ENCODE measurements at regions not wholly inside any gene's neighbourhood (a gene's known extent, or its start where the extent isn't known, plus 50 kb on each side); places are given as distances from the start of the nearest gene placed in this dataset.
"Not testable (repeated sequence)": the region's sequence is repeated elsewhere in the genome, so short reads cannot be mapped to it uniquely, and the experiment has no call there.

DNA sequence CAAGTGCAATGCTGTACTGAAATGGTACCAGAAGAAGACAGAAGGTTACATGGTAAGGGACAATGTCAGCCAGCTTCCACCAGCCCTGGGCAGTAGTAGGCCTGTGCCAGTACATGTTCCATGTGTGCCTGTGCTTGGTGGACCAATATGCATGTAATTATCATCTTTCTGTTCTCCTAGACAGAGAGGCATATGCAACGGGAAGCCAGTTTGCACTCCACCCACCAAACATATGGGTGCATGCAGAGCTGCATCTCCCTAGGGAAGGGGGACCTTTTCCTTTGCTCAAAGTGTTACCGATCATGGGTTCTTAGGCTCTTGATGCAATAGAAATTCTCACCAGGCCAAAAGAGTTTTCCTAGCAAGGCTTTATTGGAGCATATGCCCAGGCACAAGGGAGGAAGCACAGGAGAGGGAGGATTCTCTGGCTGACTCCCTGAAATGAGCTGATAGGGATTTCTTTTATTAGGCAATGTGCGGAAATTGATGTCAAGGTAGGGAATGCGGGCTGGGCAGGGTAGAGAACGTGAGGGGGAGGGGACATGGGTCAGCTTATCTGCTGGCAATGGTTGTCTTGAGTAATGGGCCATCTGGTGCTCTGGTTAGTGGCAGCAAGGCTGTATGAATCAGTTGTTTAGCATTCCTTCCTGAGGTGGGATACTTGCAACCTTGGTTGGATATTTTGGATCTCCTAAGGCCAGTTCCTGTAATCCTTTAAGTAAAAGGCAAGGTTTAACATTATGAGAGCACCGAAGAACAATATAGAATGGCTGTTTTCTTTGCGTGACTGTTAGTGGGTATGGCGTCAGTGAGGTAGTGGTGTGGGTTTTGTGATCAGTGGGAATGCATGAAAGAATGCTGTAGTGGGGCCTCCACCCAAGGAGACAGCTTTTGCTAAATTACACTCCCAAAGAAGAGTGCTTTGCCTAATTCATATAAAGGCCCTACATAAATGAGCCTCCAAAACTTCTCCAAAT, 102.5 kb downstream of the CDRT15L2 start:
- DNase-seq (ENCODE audit: low read depth in 2 of 3, low spot score in 2 of 3), result not testable (repeated sequence)

DNA sequence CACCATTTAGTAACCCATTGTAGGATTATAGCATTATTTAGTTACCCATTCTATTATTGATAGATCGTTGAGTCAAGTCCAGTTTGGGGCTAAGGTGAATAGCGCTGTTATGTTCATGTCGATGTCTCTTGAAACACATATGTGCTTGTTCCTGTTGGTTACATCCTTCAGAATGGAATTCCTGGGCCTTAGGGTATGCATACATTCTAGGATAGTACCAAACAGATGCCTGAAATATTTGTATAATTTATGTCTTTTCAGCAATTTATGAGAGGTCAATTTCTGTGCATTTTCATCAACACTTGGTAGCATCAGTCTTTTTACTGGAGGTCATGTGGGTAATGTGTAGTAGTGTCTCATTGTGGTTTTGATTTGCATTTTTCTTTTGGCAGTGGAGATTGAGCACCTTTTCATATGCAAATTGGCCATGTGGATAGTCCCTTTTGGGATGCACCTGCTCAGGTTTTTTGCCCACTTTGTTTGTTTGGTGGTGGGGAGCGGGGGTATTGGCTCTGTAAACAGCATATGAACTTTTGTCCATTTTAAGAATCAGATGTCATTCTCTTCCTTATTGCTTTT, 104.2 kb downstream of the CDRT15L2 start:
- DNase-seq (ENCODE audit: low read depth in 2 of 3, low spot score in 2 of 3), result not testable (repeated sequence)

DNA sequence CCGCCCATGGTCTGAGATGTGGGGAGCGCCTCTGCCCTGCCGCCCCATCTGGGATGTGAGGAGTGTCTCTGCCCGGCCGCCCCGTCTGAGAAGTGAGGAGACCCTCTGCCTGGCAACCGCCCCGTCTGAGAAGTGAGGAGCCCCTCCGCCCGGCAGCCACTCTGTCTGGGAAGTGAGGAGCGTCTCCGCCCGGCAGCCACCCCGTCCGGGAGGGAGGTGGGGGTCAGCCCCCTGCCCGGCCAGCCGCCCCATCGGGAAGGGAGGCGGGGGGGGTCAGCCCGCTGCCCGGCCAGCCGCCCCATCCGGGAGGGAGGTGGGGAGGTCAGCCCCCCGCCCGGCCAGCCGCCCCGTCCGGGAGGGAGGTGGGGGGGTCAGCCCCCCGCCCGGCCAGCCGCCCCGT, 105.5 kb downstream of the CDRT15L2 start:
- not testable (repeated sequence) for DNase-seq (ENCODE audit: low read depth in 2 of 3, low spot score in 2 of 3)

DNA sequence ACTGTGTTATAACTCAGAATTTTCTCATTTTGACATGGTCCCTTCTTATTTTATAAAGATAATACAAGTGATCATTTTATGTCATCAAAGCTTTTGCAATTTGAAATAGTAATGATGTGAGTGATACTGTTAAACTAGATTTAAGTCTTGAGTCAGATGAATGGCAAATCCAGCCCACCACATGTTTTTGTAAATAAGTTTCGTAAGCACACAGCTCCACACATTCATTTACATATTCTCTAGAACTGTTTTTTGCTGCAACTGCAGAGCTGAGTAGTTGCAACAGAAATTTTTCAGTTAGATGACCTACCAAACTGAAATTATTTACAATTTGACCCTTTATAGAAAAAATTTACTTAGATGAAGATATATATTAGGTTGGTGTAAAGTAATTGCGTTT, 108.1 kb downstream of the CDRT15L2 start:
- DNase-seq (ENCODE audit: low read depth in 2 of 3, low spot score in 2 of 3), result not testable (repeated sequence)

DNA sequence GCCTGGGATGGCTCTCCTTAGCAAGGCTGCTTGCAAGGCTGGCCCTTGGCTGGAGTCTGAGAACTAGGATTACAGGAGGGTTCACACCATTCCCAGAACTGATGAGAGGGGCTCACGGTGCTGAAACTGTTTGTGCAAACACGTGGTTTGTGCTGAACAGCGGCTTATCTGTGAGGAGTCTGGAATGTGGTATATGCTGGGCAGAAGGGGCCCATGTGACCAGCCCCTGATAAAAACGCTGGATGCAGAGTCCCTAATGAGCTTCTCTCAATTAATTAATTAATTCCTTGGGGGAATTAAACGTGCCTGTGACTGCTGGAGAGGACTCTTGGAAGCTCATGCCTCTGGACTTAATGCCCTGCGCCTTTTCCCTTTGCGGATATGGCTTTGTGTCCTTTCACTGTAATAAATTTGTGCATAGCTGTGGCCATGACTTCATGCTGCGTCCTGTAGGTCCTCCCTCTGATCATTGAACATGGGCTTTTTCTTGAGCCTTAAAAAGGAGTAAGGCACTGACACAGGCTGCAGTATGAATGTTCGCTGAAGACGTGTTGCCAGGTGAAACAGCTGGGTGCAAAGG, 109.7 kb downstream of the CDRT15L2 start:
- not testable (repeated sequence) for DNase-seq (ENCODE audit: low read depth in 2 of 3, low spot score in 2 of 3)

DNA sequence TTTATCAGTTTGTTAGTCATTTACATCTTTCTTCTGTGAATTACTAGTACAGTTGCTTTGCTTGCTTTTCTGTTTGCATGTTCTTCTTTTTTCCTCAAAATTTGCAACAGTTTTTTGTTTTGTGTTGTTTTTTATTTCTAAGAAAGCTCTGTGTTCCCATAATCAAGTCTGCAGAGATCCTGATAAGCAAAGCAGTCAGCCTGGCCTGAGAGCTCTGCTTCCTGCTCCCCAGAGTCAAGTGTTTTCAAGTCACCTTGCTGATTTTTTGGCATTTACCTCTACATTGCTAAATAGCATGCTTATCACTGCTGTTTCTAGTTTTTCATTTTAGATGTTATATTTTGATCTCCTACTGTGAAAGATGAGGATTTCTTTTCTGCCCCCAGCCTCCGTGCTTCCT, 113.2 kb downstream of the CDRT15L2 start:
- not testable (repeated sequence) for DNase-seq (ENCODE audit: low read depth in 2 of 3, low spot score in 2 of 3)

DNA sequence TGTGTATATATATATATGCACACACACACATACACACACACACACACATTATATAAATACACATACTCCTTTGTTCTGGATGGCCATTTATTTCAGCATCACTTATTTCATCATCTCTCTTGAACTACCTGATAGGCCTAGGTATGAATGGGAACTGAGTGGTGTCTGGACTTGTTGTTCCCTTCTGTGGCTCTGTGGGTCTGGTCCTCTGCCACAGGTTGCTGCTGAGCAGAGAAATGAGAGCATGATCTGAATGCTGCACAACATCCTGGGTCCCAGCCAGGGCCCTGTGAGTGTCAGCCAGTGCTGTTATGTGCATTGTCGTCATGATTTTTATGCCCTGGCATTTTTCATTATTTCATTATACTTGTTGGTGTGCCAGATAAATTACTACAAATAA, 116.3 kb downstream of the CDRT15L2 start:
- not testable (repeated sequence) for DNase-seq (ENCODE audit: low read depth in 2 of 3, low spot score in 2 of 3)

DNA sequence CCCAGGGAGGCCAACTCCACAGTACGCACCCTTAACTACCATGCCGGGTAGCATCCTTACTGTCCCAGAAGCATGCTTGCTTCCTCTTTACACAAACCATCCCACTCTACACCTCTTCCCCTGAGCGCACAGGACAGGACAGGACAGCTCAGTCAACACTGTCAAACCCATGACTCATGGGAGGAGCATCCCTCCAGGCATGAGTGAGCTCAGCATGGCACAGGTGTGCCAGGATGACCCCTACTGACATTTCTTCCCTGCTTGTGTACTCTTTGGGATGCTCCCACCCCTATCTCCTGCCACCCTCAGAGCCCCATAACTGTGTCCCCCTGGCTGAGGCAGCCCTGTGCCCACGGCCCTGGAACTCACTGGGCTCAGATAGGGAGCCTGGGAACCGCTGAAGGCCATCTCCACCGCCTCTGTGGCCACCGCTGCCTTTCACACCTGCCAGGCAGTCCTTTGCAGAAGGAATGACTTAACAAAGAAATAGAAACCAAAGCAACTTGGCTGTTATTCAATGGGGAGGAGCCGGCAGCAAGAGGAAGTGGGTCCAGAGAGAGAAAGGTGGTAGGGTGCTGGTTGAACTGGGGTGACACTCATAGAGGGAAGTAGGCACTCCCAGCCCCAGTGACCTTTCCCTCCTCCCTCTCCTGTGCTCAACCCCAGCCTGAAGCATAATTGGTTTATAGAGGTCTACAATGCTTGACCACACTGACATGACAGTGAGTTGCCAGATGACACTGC, 119.1 kb downstream of the CDRT15L2 start:
- not testable (repeated sequence) for DNase-seq (ENCODE audit: low read depth in 2 of 3, low spot score in 2 of 3)

DNA sequence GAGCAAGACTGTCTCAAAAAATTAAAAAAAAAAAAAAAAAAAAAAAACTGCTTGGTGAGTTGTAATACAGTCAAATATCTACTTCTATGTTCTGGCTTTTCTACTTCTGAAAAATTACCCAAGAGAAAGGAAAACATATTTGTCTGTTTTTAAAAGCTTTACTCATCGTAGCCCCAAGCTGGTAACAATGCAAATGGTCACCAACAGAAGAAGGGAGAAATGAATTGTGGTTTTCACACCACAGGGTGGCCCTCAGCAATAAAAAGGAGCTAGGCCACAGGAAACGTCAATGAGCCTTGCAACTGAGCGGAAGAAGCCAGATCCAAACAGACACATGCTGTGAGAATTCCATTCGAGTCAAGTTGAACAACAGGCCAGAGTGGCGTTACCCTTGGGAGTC, 121.0 kb downstream of the CDRT15L2 start:
- DNase-seq (ENCODE audit: low read depth in 2 of 3, low spot score in 2 of 3), result not testable (repeated sequence)

DNA sequence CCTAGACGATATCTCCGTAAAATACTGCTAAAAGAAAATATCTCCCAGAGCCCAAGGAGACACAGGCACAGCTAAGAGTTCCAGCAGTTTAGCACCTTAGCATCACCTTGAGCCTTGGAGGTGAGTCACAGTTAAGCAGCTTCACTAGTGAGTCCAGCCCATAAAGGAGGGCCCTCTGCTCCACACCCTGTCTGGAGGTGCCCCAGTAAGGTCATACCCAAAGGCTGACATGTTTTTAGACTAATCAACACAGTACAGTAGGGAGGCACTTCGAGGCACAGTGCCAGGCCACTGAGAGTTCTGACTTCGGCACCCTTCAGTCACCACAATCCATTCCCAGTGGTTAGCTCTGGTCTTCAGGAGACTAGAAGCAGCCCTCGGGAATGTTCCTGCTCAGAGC, 121.8 kb downstream of the CDRT15L2 start:
- not testable (repeated sequence) for DNase-seq (ENCODE audit: low read depth in 2 of 3, low spot score in 2 of 3)

DNA sequence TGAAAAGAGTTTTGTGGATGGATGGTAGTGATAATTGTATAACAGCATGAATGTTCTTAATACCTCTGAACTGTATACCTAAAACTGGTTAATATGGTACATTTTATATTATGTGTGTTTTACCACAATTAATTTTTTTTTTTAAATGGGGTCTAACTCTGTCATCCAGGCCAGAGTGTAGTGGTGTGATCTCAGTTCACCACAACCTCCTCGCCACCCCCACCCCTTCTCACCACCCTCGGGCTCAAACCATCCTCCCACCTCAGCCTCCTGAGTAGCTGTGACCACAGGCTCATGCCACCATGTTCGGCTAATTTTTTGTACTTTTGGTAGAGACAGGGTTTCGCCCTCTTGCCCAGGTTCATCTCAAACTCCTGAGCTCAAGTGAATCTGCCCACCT, 123.2 kb downstream of the CDRT15L2 start:
- DNase-seq (ENCODE audit: low read depth in 2 of 3, low spot score in 2 of 3), result no peak

DNA sequence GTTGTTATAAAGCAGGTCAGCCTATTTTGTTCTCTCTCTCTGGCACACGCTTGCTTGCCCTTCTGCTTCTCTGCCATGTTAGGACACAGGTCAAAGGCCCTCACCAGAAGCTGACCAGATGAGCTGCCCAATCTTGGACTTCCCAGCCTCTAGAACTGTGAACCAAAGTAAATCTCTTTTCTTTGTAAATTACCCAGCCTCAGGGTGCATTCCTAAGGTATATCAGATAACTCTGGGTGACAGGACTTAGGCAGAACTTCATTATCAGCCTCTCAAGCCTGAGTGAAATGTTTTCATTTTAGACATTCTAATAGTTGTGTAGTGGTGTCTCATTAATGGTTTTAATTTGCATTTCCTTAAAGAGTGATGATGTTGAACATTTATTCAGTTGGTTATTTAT, 124.3 kb downstream of the CDRT15L2 start:
- no peak for DNase-seq (ENCODE audit: low read depth in 2 of 3, low spot score in 2 of 3)

DNA sequence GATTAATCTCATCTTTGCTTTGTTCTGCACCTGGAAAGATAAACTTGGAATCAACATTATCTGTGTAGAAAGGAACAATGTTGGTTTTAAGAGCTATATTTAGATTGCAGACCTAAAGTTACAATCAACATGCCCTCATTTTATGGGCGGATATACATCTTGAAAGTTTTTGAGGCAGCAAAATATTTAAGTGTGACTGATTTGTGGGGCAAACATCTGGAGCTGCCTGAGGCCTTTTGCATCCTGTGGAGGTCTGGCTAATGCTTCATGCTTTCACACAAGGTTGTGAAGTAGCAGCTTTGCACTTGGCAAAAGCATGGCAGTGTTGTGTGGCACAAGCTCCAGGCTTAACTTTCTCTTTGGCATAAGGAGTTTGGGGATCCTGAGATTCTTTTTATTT, 125.7 kb downstream of the CDRT15L2 start:
- not testable (repeated sequence) for DNase-seq (ENCODE audit: low read depth in 2 of 3, low spot score in 2 of 3)

DNA sequence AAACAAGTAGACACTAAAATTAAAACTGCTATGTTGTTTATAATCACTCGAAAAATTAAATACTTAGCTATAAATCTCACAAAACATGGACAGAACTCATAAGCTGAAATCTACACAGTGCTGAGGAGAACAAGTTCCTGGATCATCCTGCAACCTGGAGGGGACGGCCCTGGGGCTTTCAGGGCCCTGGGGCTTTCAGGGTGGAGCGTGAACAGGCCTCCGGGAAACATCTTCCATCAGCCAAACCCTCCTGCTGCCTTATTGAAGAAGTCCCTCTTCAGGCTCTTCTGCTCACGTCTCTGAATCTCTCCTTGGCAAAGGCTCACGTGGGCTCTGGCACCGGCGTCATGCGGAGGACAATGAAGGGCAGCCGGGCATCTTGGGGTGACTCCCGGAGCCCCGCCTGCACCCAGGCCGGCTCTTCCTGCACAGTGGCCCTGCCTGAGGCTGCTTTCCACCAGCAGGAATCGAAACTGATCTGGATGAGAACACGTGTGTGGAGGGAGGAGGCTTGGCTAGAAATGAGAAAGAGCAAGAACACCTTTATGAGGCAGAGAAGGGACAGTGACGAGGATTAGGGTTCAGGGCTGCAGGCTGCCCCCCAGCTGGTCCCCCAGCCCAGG, 127.3 kb downstream of the CDRT15L2 start:
- DNase-seq (ENCODE audit: low read depth in 2 of 3, low spot score in 2 of 3), result no peak

DNA sequence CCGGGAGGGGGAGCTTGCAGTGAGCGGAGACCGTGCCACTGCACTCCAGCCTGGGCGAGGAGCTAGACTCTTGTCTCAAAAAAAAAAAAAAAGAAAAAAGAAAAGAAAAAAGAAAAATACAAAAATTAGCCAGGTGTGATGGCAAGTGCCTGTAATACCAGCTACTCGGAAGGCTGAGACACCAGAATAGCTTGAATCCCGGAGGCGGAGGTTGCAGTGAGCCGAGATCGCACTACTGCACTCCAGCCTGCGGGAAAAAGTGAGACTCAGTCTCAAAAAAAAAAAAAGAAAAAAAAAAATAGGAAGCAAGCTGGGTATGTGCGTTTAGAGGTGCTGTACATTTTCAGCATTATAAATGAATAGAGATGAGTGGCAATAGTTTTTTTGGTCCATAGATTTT, 129.3 kb downstream of the CDRT15L2 start:
- not testable (repeated sequence) for DNase-seq (ENCODE audit: low read depth in 2 of 3, low spot score in 2 of 3)

DNA sequence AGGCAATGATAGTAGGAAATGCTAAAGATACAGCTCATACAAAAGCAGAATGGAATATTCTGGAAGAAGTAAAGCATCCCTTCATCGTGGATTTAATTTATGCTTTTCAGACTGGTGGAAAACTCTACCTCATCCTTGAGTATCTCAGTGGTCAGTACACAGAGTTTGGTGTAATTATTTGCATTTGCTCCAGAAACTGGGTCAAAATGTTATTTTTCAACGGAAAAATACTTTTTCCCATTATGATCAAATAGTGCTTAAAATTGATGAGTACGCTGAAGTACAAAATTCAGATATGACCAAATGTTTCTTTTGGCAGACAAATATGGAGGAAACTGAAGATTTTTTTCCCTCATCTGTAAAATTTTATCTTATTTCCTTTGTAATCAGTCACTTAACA, 137.0 kb downstream of the CDRT15L2 start:
- not testable (repeated sequence) for DNase-seq (ENCODE audit: low read depth in 2 of 3, low spot score in 2 of 3)

DNA sequence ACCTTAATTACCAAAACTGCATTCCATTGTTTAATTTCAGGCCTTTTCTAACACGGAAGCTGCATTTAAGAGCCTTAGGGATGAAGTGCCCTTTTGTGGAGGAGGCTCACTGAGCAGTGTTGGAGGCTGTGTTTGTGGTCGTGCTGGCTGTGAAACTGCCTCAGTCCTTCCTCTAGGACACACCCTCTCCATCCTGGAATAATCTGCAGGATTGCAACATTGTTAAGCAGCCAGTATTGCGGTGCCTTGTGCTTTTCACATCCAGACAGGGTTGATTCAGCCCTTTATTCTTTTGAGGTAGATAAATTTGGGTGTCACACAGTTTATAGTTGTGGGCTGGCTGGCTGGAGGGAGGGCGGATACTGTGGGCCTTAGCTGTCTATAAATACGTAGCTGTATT, 141.6 kb downstream of the CDRT15L2 start:
- no peak for DNase-seq (ENCODE audit: low read depth in 2 of 3, low spot score in 2 of 3)

DNA sequence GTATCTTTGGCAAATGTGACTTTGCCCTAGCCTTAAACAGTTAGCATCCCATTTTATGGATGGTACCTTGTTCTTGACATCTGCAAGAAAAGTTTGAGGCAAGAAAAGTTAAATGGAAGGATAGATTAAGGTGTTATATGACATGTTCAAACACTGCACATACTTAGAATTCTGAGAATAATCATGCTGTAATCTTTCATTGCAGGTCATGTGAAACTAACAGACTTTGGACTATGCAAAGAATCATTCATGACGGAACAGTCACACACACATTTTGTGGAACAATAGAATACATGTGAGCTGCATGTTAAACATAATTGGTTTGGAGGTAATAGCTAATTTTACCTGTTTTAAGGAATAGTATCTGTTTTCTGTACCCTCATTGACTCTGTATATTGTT, 144.9 kb downstream of the CDRT15L2 start:
- not testable (repeated sequence) for DNase-seq (ENCODE audit: low read depth in 2 of 3, low spot score in 2 of 3)

DNA sequence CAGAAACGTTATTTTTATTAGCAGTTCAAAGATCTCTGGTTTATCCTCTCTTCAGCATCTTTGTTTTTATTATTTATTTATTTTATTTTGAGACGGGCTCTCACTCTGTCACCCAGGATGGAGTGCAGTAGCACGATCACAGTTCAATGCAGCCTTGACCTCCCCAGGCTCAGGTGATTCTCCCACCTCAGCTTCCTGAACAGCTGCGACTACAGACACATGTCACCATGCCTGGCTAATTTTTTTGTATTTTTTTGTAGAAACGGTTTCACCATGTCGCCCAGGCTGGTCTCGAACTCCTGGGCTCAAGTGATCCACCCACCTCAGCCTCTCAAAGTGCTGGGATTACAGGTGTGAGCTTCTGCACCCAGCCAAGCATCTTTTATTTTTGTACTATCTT, 147.7 kb downstream of the CDRT15L2 start:
- not testable (repeated sequence) for DNase-seq (ENCODE audit: low read depth in 2 of 3, low spot score in 2 of 3)

DNA sequence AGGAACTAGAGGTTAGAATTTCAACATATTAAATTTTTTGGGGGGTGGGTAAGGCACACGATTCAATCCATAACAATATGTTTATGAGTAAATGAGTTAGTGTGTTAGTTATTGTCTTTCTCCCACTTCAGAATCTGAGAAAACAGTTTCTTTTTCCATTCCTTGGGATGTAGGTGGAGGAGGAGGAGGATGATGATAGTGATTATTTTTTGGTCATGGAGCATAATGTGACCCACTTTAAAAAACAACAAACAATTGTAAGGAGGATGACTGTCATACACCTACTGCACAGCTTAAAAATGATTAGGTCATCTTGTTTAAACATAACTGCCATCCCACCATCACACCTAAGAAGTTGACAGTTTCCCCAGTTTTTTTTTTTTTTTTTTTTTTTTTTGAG, 148.7 kb downstream of the CDRT15L2 start:
- no peak for DNase-seq (ENCODE audit: low read depth in 2 of 3, low spot score in 2 of 3)

DNA sequence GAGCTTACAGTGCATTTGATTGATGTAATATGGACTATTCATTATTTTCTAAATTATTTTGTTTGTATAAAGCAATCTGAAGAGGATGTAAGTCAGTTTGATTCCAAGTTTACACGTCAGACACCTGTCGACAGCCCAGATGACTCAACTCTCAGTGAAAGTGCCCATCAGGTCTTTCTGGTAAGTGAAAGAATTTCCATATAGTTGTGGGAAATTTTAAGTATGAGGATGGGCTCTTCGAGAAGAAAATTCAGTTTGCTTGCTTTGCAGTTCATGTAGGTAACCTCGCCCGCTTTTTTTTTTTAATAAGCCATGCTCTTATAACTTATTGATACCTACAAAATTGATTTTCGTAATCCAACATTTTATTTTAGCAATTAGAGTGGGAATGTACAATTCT, 151.6 kb downstream of the CDRT15L2 start:
- DNase-seq (ENCODE audit: low read depth in 2 of 3, low spot score in 2 of 3), result not testable (repeated sequence)
